ENCODE measurements at regions not wholly inside any gene's neighbourhood (a gene's known extent, or its start where the extent isn't known, plus 50 kb on each side); places are given as distances from the start of the nearest gene placed in this dataset.

DNA sequence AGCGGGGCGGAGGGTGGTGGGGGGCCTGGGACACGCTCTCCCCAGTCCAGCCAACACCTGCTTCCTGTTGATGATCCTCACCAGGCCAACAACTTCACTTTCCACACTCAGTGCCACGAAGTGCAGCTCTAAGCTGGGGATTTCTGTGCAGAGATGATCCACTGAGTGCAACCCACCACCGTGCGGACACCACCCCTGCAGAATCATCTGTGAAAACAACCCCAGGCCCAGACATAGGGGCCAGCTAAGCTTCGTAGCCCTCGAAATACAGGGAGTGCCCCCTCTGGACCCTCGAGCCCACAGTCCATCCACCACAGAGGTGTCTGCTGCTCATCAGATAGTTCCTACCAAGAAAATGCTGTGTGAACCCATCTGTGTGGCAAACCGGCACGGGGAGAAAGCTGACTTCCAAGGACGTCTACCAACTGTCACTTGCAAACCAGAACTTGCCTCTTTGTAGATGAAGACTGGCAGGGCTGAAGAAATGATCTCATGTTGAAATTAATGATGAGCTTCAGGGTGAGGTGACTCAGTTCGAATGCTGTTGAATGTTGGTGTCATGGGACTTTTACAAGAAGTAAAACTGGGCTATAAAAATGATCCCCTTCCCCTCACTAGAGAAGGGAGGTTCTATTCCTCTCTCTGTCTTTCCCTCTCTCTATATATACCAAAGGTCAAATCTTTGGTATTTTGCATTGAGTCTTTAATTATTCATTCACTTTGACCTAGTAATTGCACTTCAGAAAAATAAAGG, 73.4 kb downstream of the MYEOV start:
- no peaks in the 10 kb centered on the region for H3K36me3 ChIP-seq (ENCODE audit: insufficient read depth, low read length)
- H3K27me3 ChIP-seq (ENCODE audit: control insufficient read depth, insufficient read depth, low read length), result no peaks in the 10 kb centered on the region
- H3K4me2 ChIP-seq (ENCODE audit: low read length), result no peak overlapping the region
- H3K9ac ChIP-seq (ENCODE audit: low read depth, low read length), result no peak overlapping the region
- H3K4me1 ChIP-seq (ENCODE audit: control insufficient read depth, insufficient read depth, low read length), result peaks cover 18% of the 10 kb centered on the region
- no peak overlapping the region for H3K4me3 ChIP-seq (ENCODE audit: low read length)
- peaks cover 8% of the 10 kb centered on the region for H3K9me3 ChIP-seq (replicated peaks; ENCODE audit: low read length)

DNA sequence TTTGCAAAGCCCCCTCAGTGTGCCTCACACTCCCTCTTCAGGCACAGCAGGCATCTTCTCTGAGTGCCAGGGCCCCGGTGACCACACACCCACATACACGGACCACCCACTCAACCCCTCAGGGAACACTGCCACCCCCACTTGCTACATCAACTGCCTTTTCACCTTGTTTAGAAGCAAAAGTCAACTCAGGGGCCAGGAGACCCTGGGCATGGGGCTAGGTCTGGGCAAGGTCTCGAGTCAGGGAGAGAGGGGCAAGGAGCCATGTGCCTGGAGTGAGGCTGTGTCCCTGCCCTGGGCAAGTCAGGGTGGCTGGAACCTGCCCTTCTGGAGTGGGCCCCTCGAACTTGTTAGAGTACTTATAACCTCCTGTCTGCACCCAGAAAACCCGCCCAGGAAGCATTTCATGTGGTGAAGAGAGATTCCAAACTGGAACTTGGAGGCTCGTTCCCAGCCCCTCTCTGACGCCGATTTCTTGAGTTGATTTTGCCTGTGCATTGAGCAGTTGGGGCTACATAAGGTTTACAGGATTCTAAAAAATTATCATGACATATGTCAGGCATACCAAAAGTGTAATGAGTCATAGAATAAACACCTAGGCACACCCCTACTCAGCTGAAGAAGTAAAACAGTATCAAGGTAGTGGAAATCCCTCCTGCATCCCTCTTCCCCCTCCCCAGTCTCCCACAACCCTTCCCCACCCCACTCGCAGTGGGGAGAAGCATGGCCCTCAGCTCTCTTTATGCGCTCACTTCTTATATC, 74.3 kb downstream of the MYEOV start:
- Histone ChIP-seq H3K36me3 (ENCODE audit: insufficient read depth, low read length) (no peaks in the 10 kb centered on the region), H3K4me2 (ENCODE audit: low read length) (no peak overlapping the region), H3K9me3 (replicated peaks; ENCODE audit: low read length) (peaks cover 8% of the 10 kb centered on the region), H3K27me3 (ENCODE audit: control insufficient read depth, insufficient read depth, low read length) (no peaks in the 10 kb centered on the region), H3K9ac (ENCODE audit: low read depth, low read length) (no peak overlapping the region), H3K4me3 (ENCODE audit: low read length) (no peak overlapping the region), H3K4me1 (ENCODE audit: control insufficient read depth, insufficient read depth, low read length) (peaks cover 18% of the 10 kb centered on the region)

DNA sequence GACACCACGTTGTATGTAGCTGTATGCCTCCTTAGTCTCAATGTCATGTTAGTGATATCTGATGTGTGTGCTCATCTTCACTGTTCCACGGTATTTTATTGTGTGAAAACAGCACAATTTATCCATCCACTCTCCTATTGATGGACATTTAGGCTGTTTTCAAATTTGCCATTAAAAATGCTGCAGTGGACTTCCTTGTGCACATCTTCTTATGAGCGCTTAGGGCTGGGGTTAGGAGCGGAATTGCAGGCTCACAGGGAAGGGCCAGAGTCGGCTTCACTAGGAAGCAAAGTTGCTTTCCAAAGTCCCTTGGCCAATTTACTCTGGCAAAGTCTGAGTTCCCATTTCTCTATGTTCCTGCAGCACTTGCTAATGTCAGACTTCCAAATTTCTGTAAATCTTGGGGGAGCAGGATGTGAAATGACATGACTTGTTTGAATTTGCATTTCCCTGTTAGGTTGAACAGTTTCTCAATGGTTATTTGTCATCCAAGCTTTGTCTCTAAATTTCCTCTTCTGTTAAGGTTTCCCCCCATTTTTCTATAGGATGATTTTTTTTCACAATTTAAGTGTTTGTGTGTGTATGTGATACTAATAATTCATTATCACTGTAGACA, 75.4 kb downstream of the MYEOV start:
- Histone ChIP-seq H3K27me3 (ENCODE audit: control insufficient read depth, insufficient read depth, low read length) (no peaks in the 10 kb centered on the region), H3K4me1 (ENCODE audit: control insufficient read depth, insufficient read depth, low read length) (peaks cover 18% of the 10 kb centered on the region), H3K9me3 (replicated peaks; ENCODE audit: low read length) (peaks cover 8% of the 10 kb centered on the region), H3K36me3 (ENCODE audit: insufficient read depth, low read length) (no peaks in the 10 kb centered on the region), H3K4me2 (ENCODE audit: low read length) (no peak overlapping the region), H3K9ac (ENCODE audit: low read depth, low read length) (no peak overlapping the region), H3K4me3 (ENCODE audit: low read length) (no peak overlapping the region)

DNA sequence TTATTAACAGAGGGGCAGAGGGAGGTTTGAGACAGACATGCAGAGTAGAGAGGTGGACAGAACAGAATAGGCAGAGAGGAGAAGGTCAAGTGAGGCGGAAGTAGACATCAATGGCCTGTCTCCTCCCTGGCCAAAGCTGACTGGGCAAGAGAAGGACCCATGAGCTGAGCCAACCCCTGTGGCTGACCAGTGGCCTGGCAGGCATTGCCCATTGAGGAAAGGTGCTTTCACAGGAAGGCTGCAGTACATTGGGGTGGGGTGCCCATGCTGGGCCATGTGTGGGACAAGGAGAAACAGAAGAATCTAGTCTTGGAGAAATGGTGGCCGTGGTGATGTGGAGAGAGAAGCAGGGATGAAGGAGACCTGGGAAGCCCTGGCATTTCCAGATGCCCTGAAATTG, 76.0 kb downstream of the MYEOV start:
- H3K4me1 ChIP-seq (ENCODE audit: control insufficient read depth, insufficient read depth, low read length), result peaks cover 14% of the 10 kb centered on the region
- H3K4me2 ChIP-seq (ENCODE audit: low read length), result no peak overlapping the region
- no peaks in the 10 kb centered on the region for H3K27me3 ChIP-seq (ENCODE audit: control insufficient read depth, insufficient read depth, low read length)
- no peaks in the 10 kb centered on the region for H3K36me3 ChIP-seq (ENCODE audit: insufficient read depth, low read length)
- H3K4me3 ChIP-seq (ENCODE audit: low read length), result no peak overlapping the region
- peaks cover 8% of the 10 kb centered on the region for H3K9me3 ChIP-seq (replicated peaks; ENCODE audit: low read length)
- no peak overlapping the region for H3K9ac ChIP-seq (ENCODE audit: low read depth, low read length)

DNA sequence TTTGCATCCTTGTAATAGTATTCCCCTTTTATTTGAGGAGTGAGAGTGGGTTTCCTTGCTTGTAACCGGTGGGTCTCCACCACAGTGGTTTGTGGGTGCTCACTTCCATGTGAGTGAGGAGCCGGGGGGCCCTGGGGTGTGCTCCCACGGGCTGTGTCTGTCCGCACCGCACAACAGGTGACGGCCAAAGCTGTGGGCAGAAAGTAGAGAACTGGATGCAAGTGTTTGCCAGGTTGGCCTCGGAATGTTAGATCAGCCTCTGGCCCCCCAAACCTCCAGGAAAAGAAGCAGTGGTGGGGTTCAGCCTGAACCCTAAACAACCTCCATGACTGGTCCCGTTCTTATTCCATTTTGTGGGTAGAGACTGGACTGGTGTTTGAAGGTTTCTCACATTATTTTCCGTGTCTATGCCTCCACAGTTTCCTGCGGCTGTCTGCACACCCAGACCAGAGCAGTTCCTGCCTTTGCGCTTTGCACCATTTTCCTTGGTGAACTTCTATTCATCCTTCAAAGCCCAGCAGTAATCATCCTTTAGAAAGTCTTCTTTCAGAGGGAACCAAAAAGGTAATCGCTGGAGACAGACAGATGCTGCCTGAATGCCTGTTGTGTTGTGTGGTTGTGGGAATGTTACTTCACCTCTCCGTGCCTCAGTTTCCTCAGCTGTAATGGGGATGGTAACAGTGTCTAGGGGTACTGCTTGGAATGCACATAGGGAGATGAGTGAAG, 77.2 kb downstream of the MYEOV start:
- Histone ChIP-seq H3K4me3 (ENCODE audit: low read length) (no peak overlapping the region), H3K36me3 (ENCODE audit: insufficient read depth, low read length) (no peaks in the 10 kb centered on the region), H3K9ac (ENCODE audit: low read depth, low read length) (no peak overlapping the region), H3K9me3 (replicated peaks; ENCODE audit: low read length) (peaks cover 8% of the 10 kb centered on the region), H3K4me2 (ENCODE audit: low read length) (no peak overlapping the region), H3K4me1 (ENCODE audit: control insufficient read depth, insufficient read depth, low read length) (peaks cover 12% of the 10 kb centered on the region), H3K27me3 (ENCODE audit: control insufficient read depth, insufficient read depth, low read length) (no peaks in the 10 kb centered on the region)

GRCh38 chr11:69371731-69372588, 78.0 kb downstream of the MYEOV start:
- Histone ChIP-seq H3K4me1 (ENCODE audit: control insufficient read depth, insufficient read depth, low read length) (peaks cover 17% of the 10 kb centered on the region), H3K36me3 (ENCODE audit: insufficient read depth, low read length) (no peaks in the 10 kb centered on the region), H3K4me3 (ENCODE audit: low read length) (no peak overlapping the region), H3K27me3 (ENCODE audit: control insufficient read depth, insufficient read depth, low read length) (no peaks in the 10 kb centered on the region), H3K4me2 (ENCODE audit: low read length) (no peak overlapping the region), H3K9me3 (replicated peaks; ENCODE audit: low read length) (peaks cover 8% of the 10 kb centered on the region), H3K9ac (ENCODE audit: low read depth, low read length) (no peak overlapping the region)

DNA sequence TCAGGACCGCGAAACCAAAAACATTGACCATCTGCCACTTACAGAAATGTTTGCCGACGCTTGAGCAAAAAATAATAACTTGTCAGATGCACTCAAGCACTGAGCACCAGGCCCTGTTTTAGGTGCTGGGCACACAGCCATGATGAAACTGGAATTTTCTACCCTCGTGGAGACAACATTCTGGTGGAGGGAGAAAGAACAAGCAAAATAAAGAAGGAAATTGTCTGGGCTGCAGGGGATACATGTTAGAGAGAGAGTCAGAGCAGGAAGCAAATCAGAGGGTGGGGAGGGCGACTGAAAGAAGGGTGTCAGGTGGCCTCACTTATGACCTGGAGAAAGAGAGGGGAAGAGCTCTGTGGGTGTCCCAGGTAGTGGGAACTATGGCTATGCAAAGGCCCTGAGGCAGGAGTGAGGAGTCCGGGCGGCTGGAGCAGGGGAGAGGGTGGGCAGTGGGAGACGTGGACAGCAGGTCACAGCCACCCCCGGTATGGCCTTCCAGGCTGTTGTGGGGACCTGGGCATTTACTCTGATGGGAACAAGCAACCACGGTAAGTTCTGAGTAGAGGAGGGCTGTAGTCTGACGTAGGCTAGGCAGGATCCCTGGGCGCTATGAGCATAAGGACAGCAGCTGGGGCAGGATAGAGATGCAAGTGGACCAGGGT, 78.8 kb downstream of the MYEOV start:
- no peak overlapping the region for H3K4me3 ChIP-seq (ENCODE audit: low read length)
- no peak overlapping the region for H3K4me2 ChIP-seq (ENCODE audit: low read length)
- H3K27me3 ChIP-seq (ENCODE audit: control insufficient read depth, insufficient read depth, low read length), result no peaks in the 10 kb centered on the region
- peaks cover 8% of the 10 kb centered on the region for H3K9me3 ChIP-seq (replicated peaks; ENCODE audit: low read length)
- no peak overlapping the region for H3K9ac ChIP-seq (ENCODE audit: low read depth, low read length)
- H3K36me3 ChIP-seq (ENCODE audit: insufficient read depth, low read length), result no peaks in the 10 kb centered on the region
- peaks cover 18% of the 10 kb centered on the region for H3K4me1 ChIP-seq (ENCODE audit: control insufficient read depth, insufficient read depth, low read length)

DNA sequence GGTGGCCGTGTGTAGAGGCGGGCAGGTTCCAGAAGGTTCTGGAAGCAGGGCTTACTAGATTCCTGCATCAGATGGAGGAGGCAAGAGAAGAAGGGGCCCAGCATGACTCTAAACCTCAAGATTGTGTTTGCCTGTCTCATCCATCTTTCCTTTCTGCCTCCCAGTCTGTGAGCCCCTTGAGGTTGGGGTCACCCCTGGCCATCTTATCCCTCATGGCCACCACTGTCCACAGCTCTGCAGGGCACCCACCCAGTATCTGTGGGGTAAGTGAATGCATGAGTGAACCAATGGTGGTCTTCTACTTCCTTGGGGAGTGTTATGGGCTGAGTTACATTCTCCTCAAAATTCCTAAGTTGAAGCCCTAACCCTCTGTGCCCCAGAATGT, 79.3 kb downstream of the MYEOV start:
- no peaks in the 10 kb centered on the region for H3K27me3 ChIP-seq (ENCODE audit: control insufficient read depth, insufficient read depth, low read length)
- H3K36me3 ChIP-seq (ENCODE audit: insufficient read depth, low read length), result no peaks in the 10 kb centered on the region
- no peak overlapping the region for H3K4me2 ChIP-seq (ENCODE audit: low read length)
- no peak overlapping the region for H3K4me3 ChIP-seq (ENCODE audit: low read length)
- peaks cover 13% of the 10 kb centered on the region for H3K4me1 ChIP-seq (ENCODE audit: control insufficient read depth, insufficient read depth, low read length)
- H3K9ac ChIP-seq (ENCODE audit: low read depth, low read length), result no peak overlapping the region
- H3K9me3 ChIP-seq (replicated peaks; ENCODE audit: low read length), result peaks cover 8% of the 10 kb centered on the region

GRCh38 chr11:69374110-69374945, 80.4 kb downstream of the MYEOV start:
- H3K9ac ChIP-seq (ENCODE audit: low read depth, low read length), result no peak overlapping the region

DNA sequence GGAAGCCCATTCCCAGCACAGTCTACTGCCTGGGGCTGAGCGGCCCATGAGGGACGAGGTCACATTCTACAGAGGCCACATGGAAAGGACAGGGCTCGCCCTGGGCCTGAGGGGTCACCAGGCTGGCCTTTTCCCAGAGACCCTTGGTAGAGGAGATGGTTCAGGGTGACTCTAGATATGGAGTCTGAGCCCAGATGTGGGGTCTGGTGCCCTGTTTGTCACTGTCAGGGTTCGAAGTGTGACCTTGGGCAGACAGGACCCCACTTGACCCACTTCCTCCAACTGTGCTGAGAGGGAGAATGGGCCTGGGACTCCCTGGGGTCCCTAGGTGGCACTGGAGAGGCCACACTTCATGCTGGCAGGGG, 81.0 kb downstream of the MYEOV start:
- Histone ChIP-seq H3K36me3 (ENCODE audit: insufficient read depth, low read length) (no peaks in the 10 kb centered on the region), H3K9ac (ENCODE audit: low read depth, low read length) (no peak overlapping the region), H3K27me3 (ENCODE audit: control insufficient read depth, insufficient read depth, low read length) (no peaks in the 10 kb centered on the region), H3K9me3 (replicated peaks; ENCODE audit: low read length) (no peaks in the 10 kb centered on the region), H3K4me2 (ENCODE audit: low read length) (no peak overlapping the region), H3K4me3 (ENCODE audit: low read length) (no peak overlapping the region), H3K4me1 (ENCODE audit: control insufficient read depth, insufficient read depth, low read length) (peaks cover 10% of the 10 kb centered on the region)

More at GRCh38 chr11:69374110-69374945, 80.4 kb downstream of the MYEOV start:
- Histone ChIP-seq H3K4me3 (ENCODE audit: low read length) (no peak overlapping the region), H3K4me1 (ENCODE audit: control insufficient read depth, insufficient read depth, low read length) (peaks cover 10% of the 10 kb centered on the region), H3K9me3 (replicated peaks; ENCODE audit: low read length) (peaks cover 3% of the 10 kb centered on the region), H3K27me3 (ENCODE audit: control insufficient read depth, insufficient read depth, low read length) (no peaks in the 10 kb centered on the region), H3K4me2 (ENCODE audit: low read length) (no peak overlapping the region), H3K36me3 (ENCODE audit: insufficient read depth, low read length) (no peaks in the 10 kb centered on the region)

All from skeletal muscle satellite cell (primary cell).